Bronchial epithelial cell (primary cell): ENCODE measurements at regions not wholly inside any gene's neighbourhood (a gene's known extent, or its start where the extent isn't known, plus 50 kb on each side); places are given as distances from the start of the nearest gene placed in this dataset.

ENCODE experiments used
- DNase-seq: peaks from one replicate; pipeline ENCODE4 v3.0.0-alpha.2; 2010; ENCODE audit warnings: low read depth
- FAIRE-seq: peaks from 2 replicates; lab custom pipeline; 2011; peaks lifted over from hg19 to GRCh38; lab: Jason Lieb, UNC
- H3K27me3 ChIP-seq: 2 replicates; pipeline ENCODE4 v1.5.1; 2011; ENCODE audit warnings: low read length; ENCODE audit not compliant: control insufficient read depth, insufficient read depth
- H3K36me3 ChIP-seq: 2 replicates; pipeline ENCODE4 v1.5.1; 2011; ENCODE audit warnings: low read length; ENCODE audit not compliant: control insufficient read depth, insufficient read depth
- H3K4me3 ChIP-seq: 2 replicates; pipeline ENCODE4 v1.5.1; 2011; ENCODE audit warnings: mild to moderate bottlenecking, low read depth, low read length, control low read depth
- CTCF ChIP-seq: IDR thresholded peaks from 2 replicates; pipeline ENCODE4 v1.5.1; 2011; ENCODE audit warnings: mild to moderate bottlenecking, moderate library complexity, low read length, control low read depth, inconsistent platforms; ENCODE audit not compliant: insufficient read depth, severe bottlenecking

- FAIRE-seq (no peak), DNase-seq (no peak)
- H3K36me3 ChIP-seq, result no peaks in the 10 kb centered on the region
- no peak overlapping the region for H3K4me3 ChIP-seq
- H3K27me3 ChIP-seq, result no peaks in the 10 kb centered on the region
- TF ChIP-seq CTCF, result peak; percentile 39
Observed at GRCh38 chr2:225122583-225123486, 80.6 kb upstream of the DOCK10 start.

- no peak overlapping the region for H3K4me3 ChIP-seq
- no peak for TF ChIP-seq CTCF
- H3K27me3 ChIP-seq, result no peaks in the 10 kb centered on the region
- no peak for FAIRE-seq
- no peaks in the 10 kb centered on the region for H3K36me3 ChIP-seq
- no peak for DNase-seq
Observed at GRCh38 chr2:225122007-225122406, 79.7 kb upstream of the DOCK10 start.

GRCh38 chr2:225120186-225120585, 77.9 kb upstream of the DOCK10 start:
- DNase-seq (peak; percentile 81), FAIRE-seq (no peak)
- no peak for TF ChIP-seq CTCF
- H3K4me3 ChIP-seq, result no peak overlapping the region
- H3K36me3 ChIP-seq, result no peaks in the 10 kb centered on the region
- H3K27me3 ChIP-seq, result no peaks in the 10 kb centered on the region

GRCh38 chr2:225117051-225117716, 74.9 kb upstream of the DOCK10 start:
- Histone ChIP-seq H3K4me3 (no peak overlapping the region), H3K27me3 (no peaks in the 10 kb centered on the region), H3K36me3 (no peaks in the 10 kb centered on the region)
- TF ChIP-seq CTCF, result no peak
- FAIRE-seq (no peak), DNase-seq (no peak)

GRCh38 chr2:225114786-225115323, 72.6 kb upstream of the DOCK10 start:
- Histone ChIP-seq H3K4me3 (no peak overlapping the region), H3K36me3 (no peaks in the 10 kb centered on the region), H3K27me3 (no peaks in the 10 kb centered on the region)
- DNase-seq (no peak), FAIRE-seq (no peak)
- no peak for TF ChIP-seq CTCF
